HEK293 (cell line): ENCODE measurements at regions not wholly inside any gene's neighbourhood (a gene's known extent, or its start where the extent isn't known, plus 50 kb on each side); places are given as distances from the start of the nearest gene placed in this dataset.

Experiments used
- FEZF1 ChIP-seq: fragments of 450-650 bp; formaldehyde crosslinking; IDR thresholded peaks from 2 replicates; pipeline ENCODE4 v1.5.1; 2016; ENCODE audit warnings: missing biosample characterization, missing genetic modification characterization
- GFI1B ChIP-seq: fragments of 450-650 bp; formaldehyde crosslinking; IDR thresholded peaks from 2 replicates; pipeline ENCODE4 v1.5.1; 2016; ENCODE audit warnings: missing biosample characterization, missing genetic modification characterization
- HOXA7 ChIP-seq: sonication (generic); formaldehyde crosslinking; IDR thresholded peaks from 2 replicates; pipeline ENCODE4 v1.8.1; 2022; ENCODE audit warnings: missing genetic modification reagents, borderline replicate concordance
- IKZF3 ChIP-seq: fragments of 450-650 bp; IDR thresholded peaks from 2 replicates; pipeline ENCODE4 v1.5.0; 2018; ENCODE audit warnings: missing biosample characterization, mild to moderate bottlenecking, missing genetic modification characterization, moderate library complexity
- KLF1 ChIP-seq: fragments of 450-650 bp; formaldehyde crosslinking; IDR thresholded peaks from 2 replicates; pipeline ENCODE4 v1.5.1; 2016; ENCODE audit warnings: missing biosample characterization, missing genetic modification characterization
- KLF8 ChIP-seq: fragments of 450-650 bp; formaldehyde crosslinking; IDR thresholded peaks from 2 replicates; pipeline ENCODE4 v1.5.1; 2016; ENCODE audit warnings: missing biosample characterization, missing genetic modification characterization
- OSR2 ChIP-seq: fragments of 450-650 bp; formaldehyde crosslinking; IDR thresholded peaks from 2 replicates; pipeline ENCODE4 v1.5.1; 2016; ENCODE audit warnings: missing biosample characterization, missing genetic modification characterization
- REPIN1 ChIP-seq: fragments of 450-650 bp; formaldehyde crosslinking; IDR thresholded peaks from 2 replicates; pipeline ENCODE4 v1.5.1; 2017; ENCODE audit warnings: missing biosample characterization, missing genetic modification characterization, low read depth
- SCRT1 ChIP-seq: fragments of 450-650 bp; formaldehyde crosslinking; IDR thresholded peaks from 2 replicates; pipeline ENCODE4 v1.5.1; 2016; ENCODE audit warnings: missing biosample characterization, missing genetic modification characterization, borderline replicate concordance
- SCRT2 ChIP-seq: fragments of 450-650 bp; formaldehyde crosslinking; IDR thresholded peaks from 2 replicates; pipeline ENCODE4 v1.5.1; 2016; ENCODE audit warnings: missing biosample characterization, missing genetic modification characterization
- SP7 ChIP-seq: fragments of 450-650 bp; formaldehyde crosslinking; IDR thresholded peaks from 2 replicates; pipeline ENCODE4 v1.5.1; 2016; ENCODE audit warnings: missing biosample characterization, missing genetic modification characterization
- ZBTB20 ChIP-seq: fragments of 450-650 bp; formaldehyde crosslinking; IDR thresholded peaks from 2 replicates; pipeline ENCODE4 v1.5.1; 2016; ENCODE audit warnings: missing biosample characterization, missing genetic modification characterization
- ZBTB21 ChIP-seq: fragments of 450-650 bp; formaldehyde crosslinking; IDR thresholded peaks from 2 replicates; pipeline ENCODE4 v1.5.1; 2017; ENCODE audit warnings: missing biosample characterization, missing genetic modification characterization
- ZBTB8A ChIP-seq: fragments of 450-650 bp; formaldehyde crosslinking; IDR thresholded peaks from 2 replicates; pipeline ENCODE4 v1.5.1; 2016; ENCODE audit warnings: missing biosample characterization, missing genetic modification characterization
- ZNF214 ChIP-seq: fragments of 450-650 bp; formaldehyde crosslinking; IDR thresholded peaks from 2 replicates; pipeline ENCODE4 v1.5.1; 2017; ENCODE audit warnings: missing biosample characterization, mild to moderate bottlenecking, missing genetic modification characterization, borderline replicate concordance
- ZNF23 ChIP-seq: fragments of 450-650 bp; formaldehyde crosslinking; IDR thresholded peaks from 2 replicates; pipeline ENCODE4 v1.5.1; 2016; ENCODE audit warnings: missing biosample characterization, missing genetic modification characterization, borderline replicate concordance
- ZNF335 ChIP-seq: fragments of 450-650 bp; formaldehyde crosslinking; conservative IDR thresholded peaks from 2 replicates; pipeline ENCODE4 v1.5.1; 2016; ENCODE audit warnings: missing biosample characterization, missing genetic modification characterization
- ZNF341 ChIP-seq: fragments of 450-650 bp; formaldehyde crosslinking; IDR thresholded peaks from 2 replicates; pipeline ENCODE4; 2016; ENCODE audit warnings: low read depth, missing biosample characterization, missing genetic modification characterization
- ZNF350 ChIP-seq: fragments of 450-650 bp; formaldehyde crosslinking; IDR thresholded peaks from 2 replicates; pipeline ENCODE4 v1.5.0; 2017; ENCODE audit warnings: missing biosample characterization, mild to moderate bottlenecking, missing genetic modification characterization
- ZNF404 ChIP-seq: fragments of 450-650 bp; formaldehyde crosslinking; IDR thresholded peaks from 2 replicates; pipeline ENCODE4 v1.5.1; 2017; ENCODE audit warnings: missing biosample characterization, missing genetic modification characterization
- ZNF48 ChIP-seq: fragments of 450-650 bp; formaldehyde crosslinking; IDR thresholded peaks from 2 replicates; pipeline ENCODE4 v1.5.1; 2016; ENCODE audit warnings: missing biosample characterization, missing genetic modification characterization
- ZNF555 ChIP-seq: fragments of 450-650 bp; formaldehyde crosslinking; conservative IDR thresholded peaks from 2 replicates; pipeline ENCODE4 v1.5.1; 2017; ENCODE audit warnings: missing biosample characterization, mild to moderate bottlenecking, missing genetic modification characterization, inconsistent platforms
- ZNF561 ChIP-seq: fragments of 450-650 bp; IDR thresholded peaks from 2 replicates; pipeline ENCODE4 v1.5.1; 2018; ENCODE audit warnings: missing biosample characterization, missing genetic modification characterization, borderline replicate concordance
- ZNF830 ChIP-seq: fragments of 450-650 bp; IDR thresholded peaks from 2 replicates; pipeline ENCODE4 v1.5.0; 2018; ENCODE audit warnings: missing biosample characterization, missing genetic modification characterization, low read depth, mild to moderate bottlenecking, moderate library complexity
- ZNF843 ChIP-seq: fragments of 450-650 bp; formaldehyde crosslinking; IDR thresholded peaks from 2 replicates; pipeline ENCODE4 v1.5.1; 2016; ENCODE audit warnings: missing biosample characterization, missing genetic modification characterization
- ZSCAN30 ChIP-seq: fragments of 450-650 bp; IDR thresholded peaks from 2 replicates; pipeline ENCODE4 v1.5.1; 2018; ENCODE audit warnings: missing biosample characterization, mild to moderate bottlenecking, missing genetic modification characterization, moderate library complexity
- ZXDB ChIP-seq: fragments of 450-650 bp; formaldehyde crosslinking; IDR thresholded peaks from 2 replicates; pipeline ENCODE4 v1.5.1; 2016; ENCODE audit warnings: missing biosample characterization, missing genetic modification characterization
- TF ChIP-seq, protein P1 (sequence below): fragments of 450-650 bp; formaldehyde crosslinking; IDR thresholded peaks from 2 replicates; pipeline ENCODE4 v1.5.1; 2017; ENCODE audit warnings: missing biosample characterization, missing genetic modification characterization
- TF ChIP-seq, protein P2 (sequence below): fragments of 450-650 bp; formaldehyde crosslinking; IDR thresholded peaks from 2 replicates; pipeline ENCODE4 v1.5.1; 2016; ENCODE audit warnings: missing biosample characterization, missing genetic modification characterization

DNA sequence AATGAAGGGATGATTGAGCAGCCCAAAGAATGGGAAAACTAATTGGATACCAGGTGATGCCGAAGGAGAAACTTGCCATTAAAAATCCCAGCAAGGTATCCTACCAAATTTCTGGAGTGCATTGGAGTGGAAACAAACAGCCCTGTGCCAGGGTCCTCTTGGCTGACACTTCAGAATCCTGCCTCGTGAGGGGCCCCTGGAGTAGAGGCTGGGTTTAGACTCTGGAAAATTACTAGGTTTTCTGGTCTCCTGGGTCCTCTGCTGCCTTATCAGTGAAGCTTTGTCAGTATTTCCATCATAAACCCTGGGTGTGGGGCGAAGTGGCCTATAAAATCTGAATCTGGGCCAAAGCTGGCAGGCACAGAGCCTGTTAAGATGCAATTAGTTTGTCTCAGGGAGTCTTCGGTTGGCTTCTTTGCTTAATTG lies 289.2 kb upstream of the USP24 start (continued):
- no peak for TF ChIP-seq ZNF214 (tag by site-specific recombination)
- peak; percentile 74 for TF ChIP-seq ZNF843
- no peak for TF ChIP-seq ZNF830
- TF ChIP-seq ZBTB21 (tag by site-specific recombination) = no peak
- TF ChIP-seq IKZF3 (tag by site-specific recombination) = peak; percentile 59; the same call in 1 of the 2 replicates
- TF ChIP-seq SCRT2 = no peak
- peak; percentile 80 for TF ChIP-seq ZXDB (tag by site-specific recombination)
- TF ChIP-seq, protein P1, sequence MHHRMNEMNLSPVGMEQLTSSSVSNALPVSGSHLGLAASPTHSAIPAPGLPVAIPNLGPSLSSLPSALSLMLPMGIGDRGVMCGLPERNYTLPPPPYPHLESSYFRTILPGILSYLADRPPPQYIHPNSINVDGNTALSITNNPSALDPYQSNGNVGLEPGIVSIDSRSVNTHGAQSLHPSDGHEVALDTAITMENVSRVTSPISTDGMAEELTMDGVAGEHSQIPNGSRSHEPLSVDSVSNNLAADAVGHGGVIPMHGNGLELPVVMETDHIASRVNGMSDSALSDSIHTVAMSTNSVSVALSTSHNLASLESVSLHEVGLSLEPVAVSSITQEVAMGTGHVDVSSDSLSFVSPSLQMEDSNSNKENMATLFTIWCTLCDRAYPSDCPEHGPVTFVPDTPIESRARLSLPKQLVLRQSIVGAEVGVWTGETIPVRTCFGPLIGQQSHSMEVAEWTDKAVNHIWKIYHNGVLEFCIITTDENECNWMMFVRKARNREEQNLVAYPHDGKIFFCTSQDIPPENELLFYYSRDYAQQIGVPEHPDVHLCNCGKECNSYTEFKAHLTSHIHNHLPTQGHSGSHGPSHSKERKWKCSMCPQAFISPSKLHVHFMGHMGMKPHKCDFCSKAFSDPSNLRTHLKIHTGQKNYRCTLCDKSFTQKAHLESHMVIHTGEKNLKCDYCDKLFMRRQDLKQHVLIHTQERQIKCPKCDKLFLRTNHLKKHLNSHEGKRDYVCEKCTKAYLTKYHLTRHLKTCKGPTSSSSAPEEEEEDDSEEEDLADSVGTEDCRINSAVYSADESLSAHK (tag by site-specific recombination) = peak; percentile 72
- TF ChIP-seq ZNF335 (tag by site-specific recombination) = peak; percentile 33; the same call in 1 of the 2 replicates
- TF ChIP-seq REPIN1 = no peak
- no peak for TF ChIP-seq ZNF23
- TF ChIP-seq SCRT1 = no peak
- no peak for TF ChIP-seq ZNF341 (tag by site-specific recombination)
- TF ChIP-seq OSR2 (tag by site-specific recombination) = 0 out of 2 replicates have a peak, but pooled peaks have one; percentile 40
- peak; percentile 60; the same call in 1 of the 2 replicates for TF ChIP-seq KLF1 (tag by site-specific recombination)
- TF ChIP-seq ZSCAN30 (tag by site-specific recombination) = peak; percentile 33; the same call in 1 of the 2 replicates
- no peak for TF ChIP-seq ZNF350 (tag by site-specific recombination)
- TF ChIP-seq SP7 = peak; percentile 65
- no peak for TF ChIP-seq ZNF404
- TF ChIP-seq ZNF555 (tag by site-specific recombination) = no peak
- TF ChIP-seq HOXA7 (CRISPR knock-in tag) = no peak
- peak; percentile 85 for TF ChIP-seq ZBTB8A (tag by site-specific recombination)
- no peak for TF ChIP-seq ZNF48 (tag by site-specific recombination)
- TF ChIP-seq FEZF1 (tag by site-specific recombination) = peak; percentile 63; the same call in 1 of the 2 replicates
- peak; percentile 31; the same call in 1 of the 2 replicates for TF ChIP-seq GFI1B (tag by site-specific recombination)
- peak; percentile 74 for TF ChIP-seq ZNF561 (tag by site-specific recombination)
- TF ChIP-seq KLF8 (tag by site-specific recombination) = no peak
- TF ChIP-seq, protein P2, sequence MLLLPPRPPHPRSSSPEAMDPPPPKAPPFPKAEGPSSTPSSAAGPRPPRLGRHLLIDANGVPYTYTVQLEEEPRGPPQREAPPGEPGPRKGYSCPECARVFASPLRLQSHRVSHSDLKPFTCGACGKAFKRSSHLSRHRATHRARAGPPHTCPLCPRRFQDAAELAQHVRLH (tag by site-specific recombination) = 0 out of 2 replicates have a peak, but pooled peaks have one; percentile 20
- peak; percentile 79 for TF ChIP-seq ZBTB20 (tag by site-specific recombination)
